OCI-LY7 (cell line): ENCODE measurements at regions not wholly inside any gene's neighbourhood (a gene's known extent, or its start where the extent isn't known, plus 50 kb on each side); places are given as distances from the start of the nearest gene placed in this dataset.

Experiments used
- CTCF ChIP-seq: fragments of 200-600 bp; sonication (generic); conservative IDR thresholded peaks from 2 replicates; pipeline ENCODE4 v1.5.1; 2014; ENCODE audit warnings: mild to moderate bottlenecking, antibody characterized with exemption, low read length, moderate library complexity, mixed read lengths
- EZH2phosphoT487 ChIP-seq: fragments of 200-600 bp; sonication (generic); IDR thresholded peaks from 2 replicates; pipeline ENCODE4 v1.6.1; 2018; ENCODE audit warnings: low read depth, borderline replicate concordance, mild to moderate bottlenecking, mixed run types, antibody characterized with exemption, low read length, moderate library complexity, mixed read lengths

- TF ChIP-seq EZH2phosphoT487 (no peak), CTCF (no peak)
These were observed 474.2 kb downstream of the DSC3 start for GRCh38 chr18:30568333-30568732.
